PC-3 (cell line): ENCODE measurements at regions not wholly inside any gene's neighbourhood (a gene's known extent, or its start where the extent isn't known, plus 50 kb on each side); places are given as distances from the start of the nearest gene placed in this dataset.

ENCODE experiments used
- ATAC-seq: fragments of 200-7000 bp; cut with Tn5 transposase; 2 replicates; pipeline ENCODE4 v1.9.1; 2020; ENCODE audit warnings: mild to moderate bottlenecking, moderate library complexity
- BruUV-seq: library from RNA; stranded (reverse); fragments of 400-500 nt; replicated peaks from 2 replicates; lab custom pipeline; 2021; lab: Mats Ljungman, UMichigan
- CTCF ChIA-PET: fragments of 300-600 bp; sonication (Branson Sonifier 250); formaldehyde crosslinking; loops from one replicate; lab custom pipeline; 2022; ENCODE audit warnings: antibody characterized with exemption; lab: Charles Lee
- POLR2A ChIA-PET: fragments of 300-600 bp; sonication (Branson Sonifier 250); formaldehyde crosslinking; loops from one replicate; lab custom pipeline; 2022; ENCODE audit warnings: antibody characterized with exemption; ENCODE audit not compliant: unreplicated experiment; lab: Charles Lee
- DNase-seq: peaks from one replicate; pipeline ENCODE4 v3.0.0-alpha.2; 2015
- H2AFZ ChIP-seq: fragments of 300-600 bp; sonication (generic); 2 replicates; pipeline ENCODE4 v1.6.0; 2016; ENCODE audit warnings: antibody characterized with exemption, low read length
- H3F3A ChIP-seq: fragments of 300-600 bp; sonication (generic); one replicate; pipeline ENCODE4 v1.6.0; 2017; ENCODE audit warnings: antibody characterized with exemption, low read length, control low read depth, mild to moderate bottlenecking; ENCODE audit not compliant: unreplicated experiment
- H3K27ac ChIP-seq: fragments of 300-600 bp; sonication (generic); 2 replicates; pipeline ENCODE4 v1.5.1; 2016; ENCODE audit warnings: mild to moderate bottlenecking, low read length
- H3K27me3 ChIP-seq: fragments of 300-600 bp; sonication (generic); 2 replicates; pipeline ENCODE4 v1.6.1; 2016; ENCODE audit warnings: low read length, mixed read lengths
- H3K36me3 ChIP-seq: fragments of 300-600 bp; sonication (generic); 2 replicates; pipeline ENCODE4 v1.6.1; 2016; ENCODE audit warnings: low read depth, mixed run types, low read length, mixed read lengths
- H3K4me1 ChIP-seq: fragments of 300-600 bp; sonication (generic); 2 replicates; pipeline ENCODE4 v1.5.1; 2016; ENCODE audit warnings: low read length; ENCODE audit not compliant: insufficient read depth
- H3K4me2 ChIP-seq: fragments of 300-600 bp; sonication (generic); 2 replicates; pipeline ENCODE4 v1.6.0; 2016; ENCODE audit warnings: low read length
- H3K4me3 ChIP-seq: fragments of 300-600 bp; sonication (generic); 2 replicates; pipeline ENCODE4 v1.5.1; 2016; ENCODE audit warnings: mild to moderate bottlenecking, low read length, mixed read lengths
- H3K79me2 ChIP-seq: fragments of 300-600 bp; sonication (generic); 2 replicates; pipeline ENCODE4 v1.6.1; 2017; ENCODE audit warnings: low read length, mixed read lengths
- H3K9ac ChIP-seq: fragments of 300-600 bp; sonication (generic); 2 replicates; pipeline ENCODE4 v1.6.0; 2016; ENCODE audit warnings: mild to moderate bottlenecking, low read length
- H3K9me2 ChIP-seq: fragments of 300-600 bp; sonication (generic); replicated peaks from 2 replicates; pipeline ENCODE4 v1.6.1; 2016; ENCODE audit warnings: mixed run types, low read length, mixed read lengths
- H3K9me3 ChIP-seq: fragments of 300-600 bp; sonication (generic); 2 replicates; pipeline ENCODE4 v1.6.1; 2016; ENCODE audit warnings: low read length, mixed read lengths
- H4K20me1 ChIP-seq: fragments of 300-600 bp; sonication (generic); 2 replicates; pipeline ENCODE4 v1.6.1; 2016; ENCODE audit warnings: low read length, mixed read lengths
- CTCF ChIP-seq: fragments of 300-600 bp; sonication (generic); conservative IDR thresholded peaks from 2 replicates; pipeline ENCODE4 v1.5.1; 2017; ENCODE audit warnings: antibody characterized with exemption, low read depth, mild to moderate bottlenecking, low read length
- EZH2 ChIP-seq: fragments of 300-600 bp; sonication (generic); IDR thresholded peaks from one replicate; pipeline ENCODE4 v1.6.1; 2017; ENCODE audit warnings: antibody characterized with exemption, mild to moderate bottlenecking, low read length; ENCODE audit not compliant: unreplicated experiment
- EZH2phosphoT487 ChIP-seq: fragments of 300-600 bp; sonication (generic); IDR thresholded peaks from 2 replicates; pipeline ENCODE4 v1.6.1; 2018; ENCODE audit warnings: mild to moderate bottlenecking, antibody characterized with exemption, low read length, borderline replicate concordance
- intact Hi-C: fragments of 100-400 bp; cut with micrococcal nuclease; formaldehyde crosslinking; loops from 2 replicates; pipeline ENCODE4 v1.9.0; 2023

- no peaks in the 10 kb centered on the region for H3K9me2 ChIP-seq
- DNase-seq (no peak), ATAC-seq (no peak)
- H4K20me1 ChIP-seq, result no peaks in the 10 kb centered on the region
- no peaks in the 10 kb centered on the region for H3K9me3 ChIP-seq
- no peak overlapping the region for H3K4me3 ChIP-seq
- no peaks in the 10 kb centered on the region for H3K36me3 ChIP-seq
- no peaks in the 10 kb centered on the region for H3K79me2 ChIP-seq
- peaks cover 14% of the 10 kb centered on the region; the same call in 1 of the 2 replicates for H3K27me3 ChIP-seq
- TF ChIP-seq EZH2phosphoT487, result no peak
- TF ChIP-seq CTCF, result no peak
- no peak for TF ChIP-seq EZH2
- H3K4me1 ChIP-seq, result no peaks in the 10 kb centered on the region
- BruUV-seq, result no TSS peak
- H3F3A ChIP-seq, result no peaks in the 10 kb centered on the region
- no peak overlapping the region for H2AFZ ChIP-seq
- CTCF ChIA-PET, result no interaction called here
- no peak overlapping the region for H3K27ac ChIP-seq
- H3K4me2 ChIP-seq, result no peak overlapping the region
- no peak overlapping the region for H3K9ac ChIP-seq
- intact Hi-C loops, result no loop called here
- POLR2A ChIA-PET, result no interaction called here
Observed at GRCh38 chr15:93495799-93496637, 407.0 kb upstream of the RGMA start.

- no peak overlapping the region for H2AFZ ChIP-seq
- H3K27me3 ChIP-seq, result peaks cover 14% of the 10 kb centered on the region; the same call in 1 of the 2 replicates
- no peaks in the 10 kb centered on the region for H3K4me1 ChIP-seq
- BruUV-seq, result no TSS peak
- no peak overlapping the region for H3K9ac ChIP-seq
- DNase-seq (no peak), ATAC-seq (no peak)
- H3K4me2 ChIP-seq, result no peak overlapping the region
- H3F3A ChIP-seq, result no peaks in the 10 kb centered on the region
- intact Hi-C loops, result no loop called here
- ChIA-PET CTCF (no interaction called here), POLR2A (no interaction called here)
- no peak overlapping the region for H3K27ac ChIP-seq
- no peaks in the 10 kb centered on the region for H3K79me2 ChIP-seq
- H3K4me3 ChIP-seq, result no peak overlapping the region
- no peaks in the 10 kb centered on the region for H3K9me2 ChIP-seq
- no peaks in the 10 kb centered on the region for H3K9me3 ChIP-seq
- no peaks in the 10 kb centered on the region for H4K20me1 ChIP-seq
- no peaks in the 10 kb centered on the region for H3K36me3 ChIP-seq
- no peak for TF ChIP-seq EZH2
- TF ChIP-seq EZH2phosphoT487, result no peak
- no peak for TF ChIP-seq CTCF
Observed at GRCh38 chr15:93493172-93493571, 404.2 kb upstream of the RGMA start.

- Histone ChIP-seq H3K27me3 (peaks cover 9% of the 10 kb centered on the region; the same call in 1 of the 2 replicates), H2AFZ (no peak overlapping the region), H3K9me2 (no peaks in the 10 kb centered on the region), H3K36me3 (no peaks in the 10 kb centered on the region), H3F3A (no peaks in the 10 kb centered on the region), H4K20me1 (no peaks in the 10 kb centered on the region), H3K9me3 (no peaks in the 10 kb centered on the region), H3K4me1 (no peaks in the 10 kb centered on the region), H3K4me2 (no peak overlapping the region), H3K4me3 (no peak overlapping the region), H3K79me2 (no peaks in the 10 kb centered on the region), H3K9ac (no peak overlapping the region), H3K27ac (no peak overlapping the region)
- DNase-seq (no peak), ATAC-seq (no peak)
- intact Hi-C loops, result no loop called here
- no peak for TF ChIP-seq EZH2phosphoT487
- TF ChIP-seq EZH2, result no peak
- no peak for TF ChIP-seq CTCF
- BruUV-seq, result no TSS peak
- POLR2A ChIA-PET, result no interaction called here
- CTCF ChIA-PET, result no interaction called here
Observed at GRCh38 chr15:93491291-93491690, 402.3 kb upstream of the RGMA start.
